ENCODE measurements at regions not wholly inside any gene's neighbourhood (a gene's known extent, or its start where the extent isn't known, plus 50 kb on each side); places are given as distances from the start of the nearest gene placed in this dataset.

GRCh38 chr3:117814975-117815374 is 1105.4 kb downstream of the TUSC7 start:
- no peaks in the 10 kb centered on the region for H3K9me3 ChIP-seq
- TF ChIP-seq CTCF (IDR thresholded peaks at IDR 0.05) = no peak
- intact Hi-C loops (cut with DNase I) = no loop called here

GRCh38 chr3:117817103-117817502 is 1107.5 kb downstream of the TUSC7 start:
- H3K4me1 ChIP-seq = no peaks in the 10 kb centered on the region
- no peak for TF ChIP-seq CTCF (IDR thresholded peaks at IDR 0.05)
- no peaks in the 10 kb centered on the region for H3K36me3 ChIP-seq
- intact Hi-C loops (cut with DNase I) = no loop called here
- no peak for ATAC-seq
- no peak for DNase-seq
- H3K27me3 ChIP-seq = no peaks in the 10 kb centered on the region
- H3K27ac ChIP-seq = no peak overlapping the region
- no peaks in the 10 kb centered on the region for H3K9me3 ChIP-seq
- H3K4me3 ChIP-seq = no peak overlapping the region

More at GRCh38 chr3:117814975-117815374, 1105.4 kb downstream of the TUSC7 start:
- Histone ChIP-seq H3K4me1 (no peaks in the 10 kb centered on the region), H3K27me3 (no peaks in the 10 kb centered on the region), H3K27ac (no peak overlapping the region), H3K4me3 (no peak overlapping the region), H3K36me3 (no peaks in the 10 kb centered on the region)
- peak; percentile 18 for ATAC-seq
- no peak for DNase-seq

GRCh38 chr3:117818592-117818991 is 1109.0 kb downstream of the TUSC7 start:
- no peaks in the 10 kb centered on the region for H3K4me1 ChIP-seq
- DNase-seq = no peak
- H3K27ac ChIP-seq = no peak overlapping the region
- ATAC-seq = no peak
- H3K9me3 ChIP-seq = no peaks in the 10 kb centered on the region
- H3K36me3 ChIP-seq = no peaks in the 10 kb centered on the region
- intact Hi-C loops (cut with DNase I) = no loop called here
- no peak overlapping the region for H3K4me3 ChIP-seq
- TF ChIP-seq CTCF (IDR thresholded peaks at IDR 0.05) = no peak
- H3K27me3 ChIP-seq = no peaks in the 10 kb centered on the region

- no peaks in the 10 kb centered on the region for H3K4me1 ChIP-seq
- H3K27ac ChIP-seq = no peak overlapping the region
- intact Hi-C loops (cut with DNase I) = no loop called here
- no peak for ATAC-seq
- no peak for TF ChIP-seq CTCF (IDR thresholded peaks at IDR 0.05)
- DNase-seq = no peak
- H3K4me3 ChIP-seq = no peak overlapping the region
- no peaks in the 10 kb centered on the region for H3K36me3 ChIP-seq
- no peaks in the 10 kb centered on the region for H3K27me3 ChIP-seq
- no peaks in the 10 kb centered on the region for H3K9me3 ChIP-seq
Observed at GRCh38 chr3:117820658-117821299, 1111.2 kb downstream of the TUSC7 start.

GRCh38 chr3:117822416-117822815 is 1112.8 kb downstream of the TUSC7 start:
- Histone ChIP-seq H3K36me3 (no peaks in the 10 kb centered on the region), H3K27ac (no peak overlapping the region), H3K27me3 (no peaks in the 10 kb centered on the region), H3K4me1 (no peaks in the 10 kb centered on the region), H3K4me3 (no peak overlapping the region), H3K9me3 (no peaks in the 10 kb centered on the region)
- ATAC-seq = no peak
- DNase-seq = no peak
- intact Hi-C loops (cut with DNase I) = no loop called here
- TF ChIP-seq CTCF (IDR thresholded peaks at IDR 0.05) = no peak
